GM19043 (cell line): ENCODE measurements at regions not wholly inside any gene's neighbourhood (a gene's known extent, or its start where the extent isn't known, plus 50 kb on each side); places are given as distances from the start of the nearest gene placed in this dataset.
"Not testable (repeated sequence)": the region's sequence is repeated elsewhere in the genome, so short reads cannot be mapped to it uniquely, and the experiment has no call there.

Source experiments
- ATAC-seq: cut with Tn5 transposase; IDR thresholded peaks from one replicate; pipeline ENCODE4 v1.9.1; 2021; ENCODE audit warnings: low read depth; ENCODE audit not compliant: unreplicated experiment

DNA sequence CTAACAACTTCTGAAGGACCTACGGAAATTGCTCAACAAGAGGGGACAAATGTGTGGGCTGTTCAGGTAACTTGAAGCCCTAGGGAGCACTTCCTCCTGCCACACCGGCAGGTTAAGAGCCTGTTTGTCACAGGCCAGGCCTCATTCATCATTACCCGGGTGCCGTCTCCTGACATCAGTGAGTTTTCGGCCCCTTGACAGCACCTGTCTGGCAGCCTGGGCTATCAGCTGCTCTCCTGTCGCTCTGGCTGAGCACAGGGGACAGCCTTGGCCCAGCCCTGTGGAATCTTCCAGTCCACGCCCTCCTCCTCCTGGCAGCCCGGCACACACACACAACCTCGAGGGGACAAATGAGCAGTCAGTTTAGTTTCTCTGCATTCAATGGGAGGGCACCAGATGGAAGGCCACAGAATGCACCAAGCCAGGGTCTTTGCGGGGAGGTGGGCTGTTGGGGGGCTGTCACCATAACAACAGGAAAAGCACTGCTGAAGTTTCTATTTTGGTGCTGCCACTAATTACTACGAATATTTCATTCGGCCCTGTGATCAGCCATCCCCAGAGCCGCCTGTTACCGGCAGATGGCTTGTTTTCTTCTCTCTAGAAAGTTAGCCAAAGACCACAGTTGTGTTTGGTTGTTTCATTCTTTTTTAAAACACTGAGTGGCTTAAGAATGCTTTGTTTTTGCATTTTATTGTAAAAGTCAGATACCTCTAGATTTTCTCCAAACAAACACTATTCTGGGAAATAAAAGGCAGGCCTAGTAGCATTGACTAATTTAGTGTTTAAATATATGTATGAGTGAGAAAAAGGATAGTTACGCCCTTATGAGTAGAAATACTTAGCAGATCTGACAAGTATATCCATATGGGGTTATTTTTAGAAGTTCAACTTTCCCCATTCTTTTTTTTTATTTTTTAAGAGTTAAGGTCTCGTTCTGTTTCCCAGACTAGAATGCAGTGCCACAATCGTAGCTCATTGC lies 189.9 kb upstream of the NDUFV2 start:
- ATAC-seq: peak; percentile 63

DNA sequence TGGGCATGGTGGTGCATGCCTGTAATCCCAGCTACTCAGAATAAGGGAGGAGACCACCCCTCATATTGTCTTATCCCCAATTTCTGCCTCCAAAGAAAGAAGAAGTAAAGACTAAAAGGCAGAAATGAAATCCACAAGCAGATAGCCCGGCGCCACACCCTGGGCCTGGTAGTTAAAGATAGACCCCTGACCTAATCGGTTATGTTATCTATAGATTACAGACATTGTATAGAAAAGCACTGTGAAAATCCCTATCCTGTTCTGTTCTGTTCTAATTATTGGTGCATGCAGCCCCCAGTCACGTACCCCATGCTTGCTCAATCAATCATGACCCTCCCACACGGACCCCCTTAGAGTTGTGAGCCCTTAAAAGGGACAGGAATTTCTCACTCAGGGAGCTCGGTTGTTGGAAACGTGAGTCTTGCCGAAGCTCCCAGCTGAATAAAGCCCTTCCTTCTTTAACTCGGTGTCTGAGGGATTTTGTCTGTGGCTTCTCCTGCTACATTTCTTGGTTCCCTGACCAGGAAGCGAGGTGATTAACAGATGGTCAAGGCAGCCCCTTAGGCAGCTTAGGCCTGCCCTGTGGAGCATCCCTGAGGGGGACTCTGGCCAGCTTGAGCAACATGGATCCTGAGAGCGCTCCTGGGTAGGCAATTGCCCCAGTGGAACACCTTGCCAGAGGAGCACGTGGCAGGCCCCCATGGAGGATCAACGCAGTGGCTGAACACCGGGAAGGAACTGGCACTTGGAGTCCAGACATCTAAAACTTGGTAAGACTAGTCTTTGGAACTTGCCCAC lies 188.7 kb upstream of the NDUFV2 start:
- ATAC-seq: not testable (repeated sequence)

DNA sequence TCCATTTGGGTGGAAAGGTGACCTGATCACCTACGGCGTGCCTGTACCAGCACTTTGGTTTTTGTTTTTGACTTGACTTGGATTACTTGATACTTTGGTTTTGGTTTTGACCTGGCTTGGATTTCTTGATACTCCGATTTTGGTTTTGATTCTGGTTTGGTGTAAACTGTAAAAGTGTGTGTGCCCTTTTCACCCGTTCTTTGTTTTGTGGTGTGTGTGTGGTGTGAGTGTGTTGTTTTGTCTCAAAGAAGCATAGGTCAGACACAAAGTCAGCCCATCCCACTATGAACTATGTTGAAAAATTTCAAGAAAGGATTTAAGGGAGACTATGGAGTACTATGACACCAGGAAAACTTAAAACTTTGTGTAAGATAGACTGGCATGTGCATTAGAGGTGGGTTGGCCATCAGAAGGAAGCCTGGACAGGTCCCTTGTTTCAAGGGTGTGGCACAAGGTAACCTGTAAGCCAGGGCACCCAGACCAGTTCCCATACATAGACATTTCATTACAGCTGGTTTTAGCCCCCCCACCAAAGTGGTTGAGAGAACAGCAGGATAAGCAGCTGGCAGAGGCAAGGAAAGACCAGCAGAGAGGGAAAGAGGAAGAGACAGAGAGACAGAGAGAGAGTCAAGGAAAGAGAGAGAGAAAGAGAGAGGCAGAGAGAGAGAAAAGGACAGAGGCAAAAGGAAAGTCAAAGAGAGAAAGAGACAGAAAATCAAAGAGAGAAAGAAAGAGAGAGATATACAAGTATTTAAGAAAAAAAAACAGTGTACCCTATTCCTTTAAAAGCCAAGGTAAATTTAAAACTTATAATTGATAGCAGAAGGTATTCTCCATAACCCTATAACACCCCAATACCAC lies 187.9 kb upstream of the NDUFV2 start:
- ATAC-seq: not testable (repeated sequence)

DNA sequence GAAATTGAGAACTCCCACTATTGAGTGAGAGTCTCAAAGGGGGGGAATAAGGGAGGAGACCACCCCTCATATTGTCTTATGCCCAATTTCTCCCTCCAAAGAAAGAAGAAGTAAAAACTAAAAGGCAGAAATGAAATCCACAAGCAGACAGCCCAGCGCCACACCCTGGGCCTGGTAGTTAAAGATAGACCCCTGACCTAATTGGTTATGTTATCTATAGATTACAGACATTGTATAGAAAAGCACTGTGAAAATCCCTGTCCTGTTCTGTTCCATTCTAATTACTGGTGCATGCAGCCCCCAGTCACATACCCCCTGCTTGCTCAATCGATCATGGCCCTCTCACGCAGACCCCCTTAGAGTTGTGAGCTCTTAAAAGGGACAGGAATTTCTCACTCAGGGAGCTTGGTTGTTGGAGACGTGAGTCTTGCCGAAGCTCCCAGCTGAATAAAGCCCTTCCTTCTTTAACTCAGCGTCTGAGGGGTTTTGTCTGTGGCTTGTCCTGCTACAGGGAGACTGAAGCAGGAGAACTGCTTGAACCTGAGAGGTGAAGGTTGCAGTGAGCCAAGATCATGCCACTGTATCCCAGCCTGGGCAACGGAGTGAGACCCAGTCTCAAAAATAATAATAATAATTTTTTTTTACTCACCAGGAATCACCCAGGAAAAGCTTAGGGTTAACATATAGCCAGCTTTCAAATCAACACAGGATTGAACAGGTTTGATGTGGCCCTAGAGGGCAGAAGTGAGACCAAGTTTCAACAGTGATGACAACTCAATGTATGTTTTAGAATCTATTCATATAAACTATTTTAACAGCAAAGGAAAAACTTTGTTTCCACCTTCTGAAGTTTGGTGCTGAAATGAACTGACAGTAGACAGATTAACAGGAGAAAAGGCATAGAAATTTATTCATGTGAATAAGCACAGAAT lies 181.4 kb upstream of the NDUFV2 start:
- not testable (repeated sequence) for ATAC-seq

- no peak for ATAC-seq
Measured at GRCh38 chr18:8926464-8926863, 176.0 kb upstream of the NDUFV2 start.

GRCh38 chr18:8928044-8928443 lies 174.5 kb upstream of the NDUFV2 start:
- ATAC-seq: no peak

DNA sequence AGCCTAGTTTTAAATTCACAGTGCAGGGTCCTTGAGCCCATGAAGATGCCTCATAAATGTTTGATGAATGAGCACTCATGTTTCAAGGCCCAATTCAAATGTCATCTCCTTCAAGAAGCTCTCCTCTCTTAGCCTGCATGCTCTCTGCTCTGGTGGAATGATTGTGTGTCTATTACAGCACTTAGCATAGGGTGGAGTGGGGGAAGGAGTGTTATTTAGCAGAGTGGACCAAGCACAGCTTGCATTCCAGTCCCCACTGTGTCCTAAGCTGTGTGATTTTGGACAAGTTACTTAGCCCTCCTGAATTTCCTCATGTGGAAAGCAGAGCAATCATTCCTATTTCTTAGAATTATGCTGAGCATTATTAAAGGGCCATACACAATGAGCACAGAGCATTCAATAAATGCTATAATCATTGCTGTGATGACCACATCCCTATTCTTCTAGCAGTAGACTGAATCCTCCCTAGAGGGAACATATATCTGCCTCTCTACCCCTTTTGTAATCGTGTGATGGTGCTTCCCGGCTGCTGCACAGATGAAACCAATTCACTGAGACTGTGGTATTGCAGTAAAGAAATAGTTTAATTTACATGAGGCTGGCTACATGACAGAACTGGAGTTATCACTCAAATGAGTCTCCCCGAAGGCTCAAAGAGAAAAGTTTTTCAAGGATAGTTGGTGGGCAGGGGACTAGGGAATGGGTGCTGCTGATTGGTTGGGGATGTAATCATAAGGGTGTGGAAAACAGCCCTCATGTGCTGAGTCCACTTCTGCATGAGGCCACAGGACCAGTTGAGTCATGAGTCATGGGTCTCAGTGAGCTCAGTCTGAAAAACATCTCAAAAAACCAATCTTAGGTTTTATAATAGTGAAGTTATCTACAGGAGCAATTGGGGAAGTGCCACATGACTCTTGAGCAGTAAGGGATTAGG lies 173.4 kb upstream of the NDUFV2 start:
- no peak for ATAC-seq

GRCh38 chr18:8930990-8931616 lies 171.4 kb upstream of the NDUFV2 start:
- no peak for ATAC-seq

DNA sequence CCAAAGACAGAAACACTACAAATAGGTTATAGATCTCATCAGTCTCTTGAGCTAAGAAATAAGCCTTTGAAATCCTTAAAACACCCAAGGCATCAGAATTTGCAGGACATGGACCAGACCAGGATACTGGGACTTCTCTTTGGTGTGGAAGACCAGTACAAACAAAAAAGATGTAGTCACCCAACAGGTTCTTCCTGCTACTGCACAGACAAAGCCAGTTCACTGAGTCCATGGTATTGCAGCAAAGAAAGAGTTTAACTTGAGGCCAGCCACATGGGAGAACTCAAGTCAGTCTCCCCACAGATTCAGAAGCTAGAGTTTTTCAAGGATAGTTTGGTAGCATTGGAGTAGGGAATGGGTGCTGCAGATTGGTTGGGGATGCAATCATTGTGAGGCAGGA lies 169.6 kb upstream of the NDUFV2 start:
- ATAC-seq: no peak

- no peak for ATAC-seq
Measured at GRCh38 chr18:8933714-8934284, 168.7 kb upstream of the NDUFV2 start.

DNA sequence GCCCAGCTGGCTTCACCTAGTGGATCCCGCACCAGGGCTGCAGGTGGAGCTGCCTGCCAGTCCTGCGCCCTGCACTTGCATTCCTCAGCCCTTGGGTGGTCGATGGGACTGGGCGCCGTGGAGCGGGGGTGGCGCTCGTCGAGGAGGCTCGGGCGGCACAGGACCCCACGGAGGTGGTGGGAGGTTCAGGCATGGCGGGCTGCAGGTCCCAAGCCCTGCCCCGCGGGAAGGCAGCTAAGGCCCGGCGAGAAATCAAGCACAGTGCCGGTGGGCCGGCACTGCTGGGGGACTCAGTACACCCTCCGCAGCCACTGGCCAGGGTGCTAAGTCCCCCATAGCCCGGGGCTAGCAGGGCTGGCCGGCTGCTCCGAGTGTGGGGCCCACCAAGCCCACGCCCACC lies 167.2 kb upstream of the NDUFV2 start:
- ATAC-seq: not testable (repeated sequence)

GRCh38 chr18:8936619-8937018 lies 165.9 kb upstream of the NDUFV2 start:
- ATAC-seq: no peak

- no peak for ATAC-seq
Measured at GRCh38 chr18:8937160-8938094, 165.1 kb upstream of the NDUFV2 start.

GRCh38 chr18:8938817-8939216 lies 163.7 kb upstream of the NDUFV2 start:
- ATAC-seq: no peak

DNA sequence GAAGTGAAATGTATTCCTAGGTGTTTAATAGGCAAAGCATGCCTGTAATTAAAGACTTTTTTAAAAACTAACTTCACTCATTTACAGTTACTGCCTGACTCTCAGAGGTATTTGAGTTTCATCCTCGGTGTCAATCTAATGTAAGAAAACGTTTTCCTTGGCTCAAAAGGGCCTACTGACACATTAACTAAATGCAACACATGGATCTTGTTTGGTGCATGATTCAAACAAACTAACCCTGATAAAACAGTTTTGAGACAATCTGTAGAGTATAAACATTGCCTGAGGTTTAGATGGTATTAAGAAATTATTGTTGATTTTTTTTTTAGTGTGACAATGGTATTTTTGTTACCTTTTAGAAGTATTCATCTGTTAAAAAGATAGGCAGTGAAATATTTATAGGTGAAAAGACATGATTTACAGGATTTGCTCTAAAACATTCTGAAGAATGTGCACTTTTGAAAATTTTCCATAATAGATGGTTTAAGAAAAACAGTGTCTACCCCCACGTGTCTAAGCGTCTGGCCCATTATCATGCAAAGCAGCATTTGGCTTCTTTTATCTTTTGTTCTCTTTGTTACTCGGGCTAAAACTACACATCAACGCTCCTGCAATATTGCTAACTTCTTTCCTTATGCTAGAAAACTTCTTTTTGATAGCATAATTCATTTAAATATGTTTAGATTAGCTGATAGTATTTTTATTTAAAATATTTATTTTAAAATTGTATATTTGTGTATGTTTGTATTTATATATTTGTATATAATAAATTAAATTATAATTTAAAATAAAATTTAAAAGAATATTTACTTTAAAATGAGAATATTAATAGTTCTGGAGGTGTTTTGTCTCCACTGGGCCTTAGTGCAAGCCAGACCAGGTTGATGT lies 160.2 kb upstream of the NDUFV2 start:
- ATAC-seq: no peak
